22Rv1 (cell line): ENCODE measurements at regions not wholly inside any gene's neighbourhood (a gene's known extent, or its start where the extent isn't known, plus 50 kb on each side); places are given as distances from the start of the nearest gene placed in this dataset.

Experiments
- H3K27ac ChIP-seq: fragments of 450-650 bp; 2 replicates; pipeline ENCODE4 v1.5.1; 2017
- ZFX ChIP-seq: fragments of 450-650 bp; IDR thresholded peaks from 2 replicates; pipeline ENCODE4 v1.6.1; 2017; ENCODE audit warnings: antibody characterized with exemption, borderline replicate concordance
- TF ChIP-seq, protein P1 (sequence below): fragments of 450-650 bp; IDR thresholded peaks from 2 replicates; pipeline ENCODE4 v1.5.1; 2017; ENCODE audit warnings: mild to moderate bottlenecking

DNA sequence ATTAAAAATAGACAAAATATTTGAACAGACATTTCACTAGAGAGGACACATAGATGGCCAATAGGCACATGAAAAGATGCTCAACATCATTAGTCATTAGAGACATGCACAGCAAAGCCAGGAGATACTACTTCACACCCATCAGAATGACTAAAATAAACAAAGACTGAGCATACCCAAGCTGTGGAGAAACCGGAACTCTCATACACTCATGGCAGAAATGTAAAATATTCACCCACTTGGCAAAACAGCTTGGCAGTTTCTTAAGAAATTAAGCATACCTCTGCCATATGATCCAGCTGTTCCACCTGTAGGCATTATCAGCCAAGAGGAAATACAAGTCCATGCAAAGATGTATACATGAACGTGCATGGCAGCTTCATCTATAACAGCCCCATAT lies 213.4 kb downstream of the TSHZ3 start:
- TF ChIP-seq ZFX, result no peak
- TF ChIP-seq, protein P1, sequence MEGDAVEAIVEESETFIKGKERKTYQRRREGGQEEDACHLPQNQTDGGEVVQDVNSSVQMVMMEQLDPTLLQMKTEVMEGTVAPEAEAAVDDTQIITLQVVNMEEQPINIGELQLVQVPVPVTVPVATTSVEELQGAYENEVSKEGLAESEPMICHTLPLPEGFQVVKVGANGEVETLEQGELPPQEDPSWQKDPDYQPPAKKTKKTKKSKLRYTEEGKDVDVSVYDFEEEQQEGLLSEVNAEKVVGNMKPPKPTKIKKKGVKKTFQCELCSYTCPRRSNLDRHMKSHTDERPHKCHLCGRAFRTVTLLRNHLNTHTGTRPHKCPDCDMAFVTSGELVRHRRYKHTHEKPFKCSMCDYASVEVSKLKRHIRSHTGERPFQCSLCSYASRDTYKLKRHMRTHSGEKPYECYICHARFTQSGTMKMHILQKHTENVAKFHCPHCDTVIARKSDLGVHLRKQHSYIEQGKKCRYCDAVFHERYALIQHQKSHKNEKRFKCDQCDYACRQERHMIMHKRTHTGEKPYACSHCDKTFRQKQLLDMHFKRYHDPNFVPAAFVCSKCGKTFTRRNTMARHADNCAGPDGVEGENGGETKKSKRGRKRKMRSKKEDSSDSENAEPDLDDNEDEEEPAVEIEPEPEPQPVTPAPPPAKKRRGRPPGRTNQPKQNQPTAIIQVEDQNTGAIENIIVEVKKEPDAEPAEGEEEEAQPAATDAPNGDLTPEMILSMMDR, result no peak

DNA sequence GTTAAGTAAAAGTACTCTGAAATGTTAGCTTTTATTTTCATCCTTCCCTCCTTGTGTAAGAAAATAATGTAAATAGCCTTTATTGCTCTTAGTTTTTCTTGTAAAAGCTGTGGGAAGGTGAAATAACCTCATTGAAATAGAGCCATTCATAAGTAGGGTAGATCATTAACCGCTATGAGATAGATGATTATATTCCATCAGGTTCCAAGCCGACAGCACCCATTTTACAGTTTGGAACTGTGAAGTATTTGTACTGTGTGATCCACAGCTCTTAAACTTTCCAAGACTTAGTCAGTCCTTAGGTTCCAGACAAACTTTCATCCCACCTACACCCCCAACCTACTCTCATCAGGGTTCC lies 216.5 kb downstream of the TSHZ3 start:
- TF ChIP-seq, protein P1, result no peak
- TF ChIP-seq ZFX, result no peak

More for the DNA sequence above, 213.4 kb downstream of the TSHZ3 start:
- H3K27ac ChIP-seq, result no peak overlapping the region

GRCh38 chr19:31128291-31128690 lies 220.9 kb downstream of the TSHZ3 start:
- TF ChIP-seq, protein P1, result no peak
- TF ChIP-seq ZFX, result no peak
- H3K27ac ChIP-seq, result no peak overlapping the region

More for the DNA sequence above, 216.5 kb downstream of the TSHZ3 start:
- H3K27ac ChIP-seq, result no peak overlapping the region

- no peak for TF ChIP-seq ZFX
- TF ChIP-seq, protein P1, result no peak
- no peak overlapping the region for H3K27ac ChIP-seq
These were observed 221.9 kb downstream of the TSHZ3 start for GRCh38 chr19:31127134-31127967.

- no peak overlapping the region for H3K27ac ChIP-seq
These were observed 223.0 kb downstream of the TSHZ3 start for GRCh38 chr19:31126236-31126635.

GRCh38 chr19:31125071-31125470 lies 224.2 kb downstream of the TSHZ3 start:
- H3K27ac ChIP-seq, result no peak overlapping the region
- TF ChIP-seq ZFX, result no peak
- TF ChIP-seq, protein P1, result no peak

More at GRCh38 chr19:31126236-31126635, 223.0 kb downstream of the TSHZ3 start:
- TF ChIP-seq, protein P1, result no peak
- no peak for TF ChIP-seq ZFX

- no peak for TF ChIP-seq ZFX
- TF ChIP-seq, protein P1, result no peak
- no peak overlapping the region for H3K27ac ChIP-seq
These were observed 227.7 kb downstream of the TSHZ3 start for GRCh38 chr19:31121501-31121900.
